Femur (tissue), 1 donor: ENCODE measurements at regions not wholly inside any gene's neighbourhood (a gene's known extent, or its start where the extent isn't known, plus 50 kb on each side); places are given as distances from the start of the nearest gene placed in this dataset.
"Not testable (repeated sequence)": the region's sequence is repeated elsewhere in the genome, so short reads cannot be mapped to it uniquely, and the experiment has no call there.

Experiments used
- DNase-seq: peaks from one replicate; pipeline ENCODE4 v3.0.0-alpha.2; 2017

GRCh38 chr3:159047361-159047760, 245.5 kb downstream of the MFSD1 start:
- DNase-seq, result no peak

GRCh38 chr3:159052494-159052893, 250.6 kb downstream of the MFSD1 start:
- not testable (repeated sequence) for DNase-seq

- DNase-seq, result no peak
Measured at GRCh38 chr3:159057621-159058020, 255.8 kb downstream of the MFSD1 start.

GRCh38 chr3:159058859-159059258, 257.0 kb downstream of the MFSD1 start:
- DNase-seq, result no peak

GRCh38 chr3:159059395-159059794, 257.5 kb downstream of the MFSD1 start:
- DNase-seq, result no peak

GRCh38 chr3:159062734-159063410, 261.0 kb downstream of the MFSD1 start:
- no peak for DNase-seq

GRCh38 chr3:159069091-159069490, 267.2 kb downstream of the MFSD1 start, which contains the start of gene IQCJ:
TSS of gene IQCJ (plus strand) at chr3:159069319.
- DNase-seq, result no peak

GRCh38 chr3:159069866-159070425, 268.1 kb downstream of the MFSD1 start:
- DNase-seq, result no peak

GRCh38 chr3:159074756-159075701, 273.2 kb downstream of the MFSD1 start:
- no peak for DNase-seq

GRCh38 chr3:159077860-159078259, 276.0 kb downstream of the MFSD1 start:
- DNase-seq, result no peak

GRCh38 chr3:159080256-159080655, 278.4 kb downstream of the MFSD1 start:
- DNase-seq, result no peak

- no peak for DNase-seq
Measured at GRCh38 chr3:159080821-159081220, 279.0 kb downstream of the MFSD1 start.

- no peak for DNase-seq
Measured at GRCh38 chr3:159082519-159082918, 280.7 kb downstream of the MFSD1 start.

- no peak for DNase-seq
Measured at GRCh38 chr3:159091936-159092335, 290.1 kb downstream of the MFSD1 start.

- no peak for DNase-seq
Measured at GRCh38 chr3:159102001-159102400, 300.1 kb downstream of the MFSD1 start.

- DNase-seq, result no peak
Measured at GRCh38 chr3:159112724-159113123, 310.9 kb downstream of the MFSD1 start.

GRCh38 chr3:159113221-159113875, 311.5 kb downstream of the MFSD1 start:
- no peak for DNase-seq

- DNase-seq, result no peak
Measured at GRCh38 chr3:159114582-159114981, 312.7 kb downstream of the MFSD1 start.

GRCh38 chr3:159123877-159124276, 322.0 kb downstream of the MFSD1 start:
- no peak for DNase-seq

- DNase-seq, result no peak
Measured at GRCh38 chr3:159126261-159127020, 324.6 kb downstream of the MFSD1 start.

- no peak for DNase-seq
Measured at GRCh38 chr3:159127021-159127392, 325.2 kb downstream of the MFSD1 start.

- DNase-seq, result no peak
Measured at GRCh38 chr3:159128628-159129027, 326.8 kb downstream of the MFSD1 start.
